Activated naive CD8-positive, alpha-beta T cell treated with anti-CD3 and anti-CD28 coated beads, Interleukin-2, amount 50 U/mL, for 16 hours (primary cell): ENCODE measurements at regions not wholly inside any gene's neighbourhood (a gene's known extent, or its start where the extent isn't known, plus 50 kb on each side); places are given as distances from the start of the nearest gene placed in this dataset.
A peak's percentile ranks its signal among the peaks of the same experiment; 100 is the strongest.

ENCODE experiments used
- DNase-seq: peaks from one replicate; pipeline ENCODE4 v3.0.0-alpha.2; 2020; ENCODE audit warnings: low read depth, low spot score

DNA sequence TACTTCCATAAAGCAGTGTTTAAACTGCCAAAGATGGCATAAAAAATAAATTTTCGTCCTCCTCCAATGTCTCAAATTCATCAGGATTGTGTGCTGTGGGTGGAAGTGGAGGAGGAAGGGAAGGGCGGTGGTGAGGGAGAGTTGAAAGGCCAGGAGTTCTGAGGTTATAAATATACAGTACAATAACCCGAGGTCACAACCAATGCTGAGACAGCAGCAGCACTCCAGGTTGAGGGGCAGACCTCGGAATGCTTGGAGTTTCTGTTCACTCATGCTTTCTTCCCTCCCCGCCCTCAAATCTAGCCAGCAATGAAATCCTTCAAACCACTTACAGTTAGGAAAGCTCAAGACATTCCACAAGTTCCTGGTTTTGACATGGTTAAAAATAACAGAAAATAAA is 134.0 kb upstream of the SMAD1 start:
- no peak for DNase-seq

DNA sequence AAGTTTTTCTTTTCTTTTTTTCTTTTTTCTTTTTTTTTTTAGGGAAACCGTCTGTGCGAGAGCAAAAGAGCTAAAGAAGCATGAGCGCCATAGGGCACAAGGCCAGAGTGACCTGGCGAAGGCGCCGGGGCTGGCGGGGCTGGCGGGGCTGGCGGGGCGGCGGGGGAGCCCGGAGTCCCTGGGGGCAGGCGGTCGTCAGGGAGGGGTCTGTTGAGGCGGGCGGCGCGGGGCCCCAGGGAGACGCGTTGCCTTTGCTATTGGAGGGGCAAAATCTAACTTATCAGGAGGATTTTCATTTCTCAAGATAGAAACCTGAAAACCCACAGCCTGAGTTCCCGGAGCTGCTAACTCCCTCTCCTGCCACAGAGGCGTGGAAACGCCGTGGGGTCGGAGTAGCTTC is 135.6 kb upstream of the SMAD1 start:
- DNase-seq: no peak

DNA sequence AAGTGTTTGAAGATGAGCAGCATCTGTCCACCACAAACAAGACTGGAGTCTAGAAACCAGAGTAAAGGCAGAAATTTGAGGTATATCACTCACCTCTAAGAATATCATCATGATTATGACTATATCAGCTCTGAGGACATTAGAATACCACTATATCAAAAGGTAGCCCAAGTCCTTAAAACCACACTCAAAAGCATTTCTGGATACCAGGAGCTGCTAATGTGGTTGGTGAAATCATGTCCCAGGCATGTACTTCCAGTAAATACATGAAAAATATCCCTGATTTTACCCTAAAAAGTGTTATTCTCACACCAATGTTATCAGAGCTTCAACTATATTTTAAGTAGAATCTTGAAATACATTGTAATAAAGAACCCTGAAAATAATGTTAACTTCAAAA is 136.3 kb upstream of the SMAD1 start:
- DNase-seq: no peak

- no peak for DNase-seq
These were observed 140.3 kb upstream of the SMAD1 start for GRCh38 chr4:145341381-145341780.

DNA sequence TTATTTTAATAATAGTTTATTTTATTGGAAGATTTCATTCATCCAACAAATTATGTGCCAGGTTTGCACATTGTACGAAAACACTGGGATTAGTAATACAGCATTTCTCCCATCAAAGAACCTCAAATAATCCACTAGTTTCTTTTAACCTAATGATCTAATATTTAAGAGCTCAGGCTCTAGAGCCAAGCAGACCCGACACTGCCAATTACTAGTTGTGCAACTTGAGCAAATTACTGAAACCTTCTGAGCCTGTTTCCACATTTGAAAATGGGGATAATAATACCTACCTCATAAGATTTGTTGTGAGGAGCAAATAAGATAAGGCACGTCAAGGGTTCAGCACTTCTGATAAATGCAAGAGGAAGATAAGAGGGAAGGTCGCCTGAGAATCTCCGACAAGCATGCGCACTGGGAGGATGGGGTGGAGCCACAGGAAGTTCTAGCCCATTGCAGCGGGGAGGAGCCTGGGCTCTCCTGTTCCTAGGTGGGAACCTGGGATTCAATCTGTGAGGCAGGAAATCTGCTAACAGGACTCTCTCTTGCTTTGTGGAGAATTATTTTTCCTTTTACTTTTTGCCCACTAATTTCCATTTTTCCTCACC is 141.5 kb upstream of the SMAD1 start:
- no peak for DNase-seq

DNA sequence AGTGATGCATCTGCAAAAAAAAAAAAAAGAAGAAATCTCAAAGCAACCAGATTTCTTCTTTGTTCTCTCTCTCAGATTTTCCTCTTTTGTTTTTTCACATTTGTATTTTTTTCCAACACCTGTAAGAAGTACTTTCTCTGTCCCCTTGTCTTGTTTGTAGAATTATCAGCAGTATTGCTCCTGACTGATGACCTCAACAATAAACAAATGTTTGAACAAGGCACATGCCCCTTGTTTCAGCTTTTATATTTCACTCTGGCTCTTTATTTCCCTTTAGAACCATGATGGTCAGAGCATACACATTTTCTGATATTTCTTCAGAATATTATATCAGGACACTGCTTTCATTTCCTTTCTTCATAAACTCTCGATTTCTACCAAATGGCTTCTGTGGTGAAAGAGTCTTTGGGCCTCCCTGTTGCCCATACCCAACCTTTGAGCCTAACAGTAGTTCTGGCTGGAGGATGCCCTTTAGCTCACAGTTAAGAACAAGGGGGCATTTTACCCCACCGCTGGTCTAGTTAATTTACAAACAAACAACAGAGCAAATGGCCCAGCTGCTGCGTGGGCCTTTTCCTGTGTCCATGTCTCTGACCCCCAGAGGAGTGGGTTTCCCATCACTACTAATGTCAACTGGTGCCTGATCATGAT is 142.5 kb upstream of the SMAD1 start:
- DNase-seq: no peak

GRCh38 chr4:145338568-145338967 is 143.1 kb upstream of the SMAD1 start:
- DNase-seq: no peak

DNA sequence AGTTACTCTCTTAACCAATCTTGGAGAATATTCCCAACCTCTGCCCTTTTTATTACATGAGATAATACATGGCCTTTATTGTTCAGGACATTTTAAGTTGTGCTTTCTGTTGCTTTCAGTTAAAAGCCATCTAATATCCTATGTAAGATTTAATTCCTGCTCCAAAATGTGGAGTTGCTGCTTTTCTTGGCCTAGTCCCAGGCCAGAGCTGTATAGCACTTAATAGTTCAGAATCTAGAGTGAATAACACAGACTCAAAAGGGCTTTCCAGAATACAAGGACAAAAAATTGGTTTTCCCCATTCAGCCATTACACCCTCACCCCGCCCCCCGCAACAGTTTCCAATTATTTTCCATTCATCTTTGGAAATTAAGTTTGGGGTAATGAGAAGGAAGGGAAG is 144.3 kb upstream of the SMAD1 start:
- no peak for DNase-seq

DNA sequence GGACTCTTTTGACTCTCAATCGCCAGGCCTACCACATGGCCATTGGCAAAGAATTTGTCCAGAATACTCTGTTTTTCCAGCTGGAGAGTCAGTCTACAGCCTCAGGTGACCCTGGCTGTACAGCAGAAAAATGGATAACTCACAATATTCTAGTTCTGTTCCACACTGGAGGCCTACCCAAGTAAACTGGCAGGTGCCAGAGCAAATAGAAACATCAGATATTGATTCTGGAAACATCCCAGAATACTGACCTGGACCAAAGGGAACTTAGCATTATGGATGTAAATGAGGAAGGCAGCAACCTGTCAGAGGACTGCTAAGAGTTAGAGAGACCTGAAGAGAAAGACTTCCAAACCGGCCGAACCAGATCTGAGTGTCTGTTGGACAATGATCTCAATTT is 147.9 kb upstream of the SMAD1 start:
- DNase-seq: no peak

- no peak for DNase-seq
These were observed 146.1 kb upstream of the OTUD4 start for GRCh38 chr4:145326491-145326890.

GRCh38 chr4:145324161-145324560 is 143.8 kb upstream of the OTUD4 start:
- no peak for DNase-seq

DNA sequence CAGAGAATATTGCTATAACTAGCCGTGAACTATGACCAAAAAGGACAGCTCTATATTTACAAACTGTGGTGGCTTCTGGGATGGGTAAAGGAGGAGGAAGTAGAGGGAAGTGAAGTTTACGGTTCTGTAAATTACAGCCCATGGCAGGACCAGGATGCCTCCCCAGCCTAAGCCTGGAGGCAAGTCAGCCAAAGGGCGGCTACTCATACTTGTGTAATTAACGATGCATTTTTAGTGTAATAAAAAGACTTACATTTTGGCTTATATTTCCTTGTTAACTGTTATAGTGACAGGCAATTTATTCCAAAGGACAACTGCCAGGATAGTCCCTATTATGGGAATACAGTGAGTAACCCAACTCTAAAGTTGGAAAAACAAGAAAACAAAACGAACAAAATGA is 139.9 kb upstream of the OTUD4 start:
- DNase-seq: no peak

- no peak for DNase-seq
These were observed 139.4 kb upstream of the OTUD4 start for GRCh38 chr4:145319751-145320150.

GRCh38 chr4:145316897-145317574 is 136.6 kb upstream of the OTUD4 start:
- no peak for DNase-seq

- no peak for DNase-seq
These were observed 135.4 kb upstream of the OTUD4 start for GRCh38 chr4:145315811-145316225.

DNA sequence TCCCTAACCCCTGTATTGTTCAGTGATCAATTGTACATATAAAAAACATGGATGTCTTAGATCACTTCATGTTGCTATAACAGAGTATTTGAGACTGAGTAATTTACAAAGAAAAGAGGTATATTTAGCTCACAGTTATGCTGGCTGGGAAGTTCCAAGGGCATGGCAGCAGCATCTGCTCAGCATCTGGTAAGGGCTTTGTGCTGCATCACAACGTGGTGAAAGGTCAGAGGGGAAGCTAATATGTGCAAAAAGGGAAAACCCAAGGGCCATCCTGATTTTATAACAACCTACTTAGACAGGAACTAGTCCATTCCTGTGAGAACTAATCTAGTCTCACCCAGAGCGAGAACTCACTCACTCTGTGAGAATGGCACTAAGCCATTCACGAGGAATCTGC is 128.2 kb upstream of the OTUD4 start:
- no peak for DNase-seq

GRCh38 chr4:145307763-145308430 is 127.5 kb upstream of the OTUD4 start:
- no peak for DNase-seq

- no peak for DNase-seq
These were observed 126.7 kb upstream of the OTUD4 start for GRCh38 chr4:145307120-145307519.

DNA sequence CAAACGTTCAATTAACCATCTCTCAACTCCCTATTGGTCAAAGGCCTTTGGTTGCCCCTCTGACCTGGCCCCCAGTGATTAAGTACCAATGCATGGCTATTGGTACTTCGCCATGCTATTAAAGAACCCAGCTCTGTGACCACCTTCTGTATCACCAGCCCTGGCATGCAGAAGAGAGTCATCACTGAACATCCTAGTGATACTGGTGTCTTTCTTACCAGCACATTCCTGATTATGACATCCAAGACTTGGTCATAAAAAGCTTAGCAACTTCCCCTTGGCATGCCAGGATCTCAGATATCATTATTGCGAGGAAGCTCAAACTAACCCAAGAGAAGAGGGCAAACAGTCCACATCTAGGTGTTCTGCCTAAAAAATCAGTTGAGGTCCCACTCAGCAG is 122.3 kb upstream of the OTUD4 start:
- DNase-seq: no peak

DNA sequence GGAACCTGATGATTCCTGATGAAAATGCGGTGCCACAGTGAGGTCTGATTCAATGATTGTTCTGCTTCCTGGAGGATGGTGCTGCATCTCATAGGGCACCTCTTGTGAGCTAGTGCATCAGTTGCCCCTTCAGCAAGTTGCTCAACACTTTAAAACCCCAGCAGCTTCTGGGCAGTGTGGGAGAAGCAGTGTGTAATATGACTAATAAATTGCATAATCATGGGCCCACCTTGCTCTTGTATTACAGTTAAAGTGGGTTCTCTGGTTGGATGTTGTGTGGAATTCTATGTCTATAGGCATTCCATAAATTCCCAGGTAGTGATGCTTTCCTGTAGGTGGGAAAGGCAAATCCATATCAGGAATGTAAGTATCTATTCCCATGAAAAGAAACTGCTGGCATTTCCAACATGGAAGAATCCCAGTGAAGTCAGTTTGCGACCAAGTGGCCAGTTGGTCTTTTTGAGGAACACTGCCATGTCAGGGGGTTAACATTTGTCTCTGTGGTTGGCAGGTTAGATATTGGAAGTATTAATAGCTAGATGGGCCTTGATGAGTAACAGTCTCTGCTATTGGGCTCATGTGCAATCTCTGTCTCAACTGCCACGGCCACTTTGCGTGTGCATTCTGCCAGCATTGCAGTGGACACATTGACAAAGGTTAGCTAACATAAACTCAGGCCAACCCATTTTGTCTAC is 121.1 kb upstream of the OTUD4 start:
- DNase-seq: no peak

DNA sequence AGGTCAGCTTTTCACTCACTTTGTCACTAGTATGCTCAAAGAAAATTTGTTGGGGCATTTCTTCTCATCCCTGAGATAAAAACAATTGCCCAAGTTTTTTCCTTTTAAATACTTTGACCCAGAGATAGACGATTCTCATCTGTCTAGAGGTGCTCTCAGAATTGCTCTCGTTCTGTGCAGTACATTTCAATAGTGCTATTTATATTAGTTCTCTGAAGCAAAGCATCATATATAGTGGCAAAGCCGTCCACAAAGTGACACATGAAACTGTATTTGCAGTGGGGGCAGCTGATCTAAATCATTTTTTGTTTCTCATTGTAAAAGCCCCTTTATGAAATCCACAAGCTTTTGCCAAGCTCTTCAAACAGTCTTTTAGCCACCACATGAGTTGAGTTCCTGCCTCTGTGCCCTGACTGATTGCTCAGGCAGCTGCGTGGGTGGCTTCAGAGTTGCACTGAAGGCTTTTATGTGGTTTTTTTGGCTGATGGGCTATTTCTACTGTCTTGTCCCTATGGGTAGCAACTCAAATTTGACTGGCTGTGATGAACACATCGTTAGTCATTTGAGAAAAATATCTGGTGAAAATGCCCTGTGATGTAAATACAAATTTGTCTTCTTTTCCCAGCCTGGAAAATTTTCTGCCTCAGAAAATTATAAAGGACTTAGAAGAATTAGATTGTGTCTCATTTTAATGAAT is 119.1 kb upstream of the OTUD4 start:
- peak; percentile 78 for DNase-seq

- DNase-seq: no peak
These were observed 118.5 kb upstream of the OTUD4 start for GRCh38 chr4:145298885-145299284.
